H9 (cell line): ENCODE measurements at regions not wholly inside any gene's neighbourhood (a gene's known extent, or its start where the extent isn't known, plus 50 kb on each side); places are given as distances from the start of the nearest gene placed in this dataset.

ENCODE experiments used
- DNase-seq: peaks from one replicate; pipeline ENCODE4 v3.0.0-alpha.2; 2017
- H2AFZ ChIP-seq: one replicate; pipeline ENCODE4 v1.6.1; 2013; ENCODE audit warnings: mild to moderate bottlenecking, low read length, control low read depth, moderate library complexity
- H2AK5ac ChIP-seq: 2 replicates; pipeline ENCODE4 v1.6.1; 2013; ENCODE audit warnings: low read length, control low read depth, mixed read lengths; ENCODE audit not compliant: insufficient read length
- H2BK120ac ChIP-seq: one replicate; pipeline ENCODE4 v1.6.1; 2013; ENCODE audit warnings: low read depth, mild to moderate bottlenecking, low read length, control low read depth, inconsistent platforms; ENCODE audit not compliant: poor library complexity, severe bottlenecking
- H2BK12ac ChIP-seq: 2 replicates; pipeline ENCODE4 v1.6.1; 2013; ENCODE audit warnings: low read length, control low read depth, mixed read lengths, low read depth; ENCODE audit not compliant: insufficient read length
- H2BK15ac ChIP-seq: 2 replicates; pipeline ENCODE4 v1.6.1; 2013; ENCODE audit warnings: low read depth, low read length, control low read depth
- H2BK20ac ChIP-seq: one replicate; pipeline ENCODE4 v1.6.1; 2013; ENCODE audit warnings: low read depth, mild to moderate bottlenecking, low read length, control low read depth, inconsistent platforms; ENCODE audit not compliant: poor library complexity, severe bottlenecking
- H2BK5ac ChIP-seq: 2 replicates; pipeline ENCODE4 v1.6.1; 2013; ENCODE audit warnings: low read length, control low read depth, mixed read lengths; ENCODE audit not compliant: insufficient read length
- H3K14ac ChIP-seq: 2 replicates; pipeline ENCODE4 v1.6.1; 2013; ENCODE audit warnings: low read length, control low read depth; ENCODE audit not compliant: insufficient read depth
- H3K18ac ChIP-seq: 2 replicates; pipeline ENCODE4 v1.6.1; 2013; ENCODE audit warnings: low read depth, mild to moderate bottlenecking, mixed read lengths, low read length, control low read depth; ENCODE audit not compliant: insufficient read length
- H3K23ac ChIP-seq: 2 replicates; pipeline ENCODE4 v1.6.1; 2013; ENCODE audit warnings: low read length, control low read depth, mixed read lengths, low read depth; ENCODE audit not compliant: insufficient read length
- H3K23me2 ChIP-seq: 2 replicates; pipeline ENCODE4 v1.6.1; 2013; ENCODE audit warnings: low read depth, mild to moderate bottlenecking, mixed read lengths, low read length, control low read depth; ENCODE audit not compliant: insufficient read length, poor library complexity, severe bottlenecking
- H3K27ac ChIP-seq: 2 replicates; pipeline ENCODE4 v1.5.1; 2013; ENCODE audit warnings: low read length, control low read depth, mixed read lengths, low read depth; ENCODE audit not compliant: insufficient read length
- H3K27me3 ChIP-seq: 2 replicates; pipeline ENCODE4 v1.6.1; 2013; ENCODE audit warnings: low read length, control low read depth, inconsistent platforms; ENCODE audit not compliant: insufficient read depth
- H3K4ac ChIP-seq: 2 replicates; pipeline ENCODE4 v1.6.1; 2013; ENCODE audit warnings: low read depth, mild to moderate bottlenecking, control low read depth, inconsistent platforms, low read length, moderate library complexity
- H3K4me1 ChIP-seq: 2 replicates; pipeline ENCODE4 v1.6.1; 2013; ENCODE audit warnings: low read length, control low read depth, inconsistent platforms; ENCODE audit not compliant: insufficient read depth
- H3K4me2 ChIP-seq: 2 replicates; pipeline ENCODE4 v1.6.1; 2013; ENCODE audit warnings: low read length, control low read depth, mixed read lengths; ENCODE audit not compliant: insufficient read length, insufficient read depth
- H3K56ac ChIP-seq: 2 replicates; pipeline ENCODE4 v1.6.1; 2013; ENCODE audit warnings: low read depth, mild to moderate bottlenecking, mixed read lengths, low read length, control low read depth; ENCODE audit not compliant: insufficient read length
- H3K79me1 ChIP-seq: 2 replicates; pipeline ENCODE4 v1.6.1; 2013; ENCODE audit warnings: low read depth, mild to moderate bottlenecking, moderate library complexity, low read length, control low read depth, inconsistent platforms; ENCODE audit not compliant: insufficient read depth, poor library complexity, severe bottlenecking
- H3K79me2 ChIP-seq: 2 replicates; pipeline ENCODE4 v1.6.1; 2013; ENCODE audit warnings: low read length, control low read depth, inconsistent platforms; ENCODE audit not compliant: insufficient read depth
- H3K9ac ChIP-seq: 2 replicates; pipeline ENCODE4 v1.6.1; 2013; ENCODE audit warnings: low read length, control low read depth, mixed read lengths; ENCODE audit not compliant: insufficient read length; ENCODE audit errors: extremely low read depth
- H3K9me3 ChIP-seq: one replicate; pipeline ENCODE4 v1.6.1; 2013; ENCODE audit warnings: low read depth, low read length, inconsistent platforms; ENCODE audit not compliant: control insufficient read depth
- H3T11ph ChIP-seq: one replicate; pipeline ENCODE4 v1.6.1; 2013; ENCODE audit warnings: mild to moderate bottlenecking, low read length, control low read depth, inconsistent platforms
- H4K20me1 ChIP-seq: one replicate; pipeline ENCODE4 v1.6.1; 2013; ENCODE audit not compliant: control insufficient read depth, insufficient read length, insufficient read depth
- H4K5ac ChIP-seq: 2 replicates; pipeline ENCODE4 v1.6.1; 2013; ENCODE audit warnings: low read depth, mild to moderate bottlenecking, mixed read lengths, low read length, control low read depth; ENCODE audit not compliant: insufficient read length
- H4K8ac ChIP-seq: replicated peaks from 2 replicates; pipeline ENCODE4 v1.6.1; 2013; ENCODE audit warnings: low read length, control low read depth, mixed read lengths, low read depth; ENCODE audit not compliant: insufficient read length
- H4K91ac ChIP-seq: 2 replicates; pipeline ENCODE4 v1.6.1; 2013; ENCODE audit warnings: low read depth, mild to moderate bottlenecking, moderate library complexity, mixed read lengths, low read length, control low read depth; ENCODE audit not compliant: insufficient read length
- H3K27ac Mint-ChIP-seq, 3 experiments: 2 replicates in 2 of 3; 3 replicates in 1 of 3; pipeline ENCODE4 v1.8.0; 2020 to 2021; ENCODE audit warnings: mixed read lengths in 3 of 3, mild to moderate bottlenecking in 1 of 3, moderate library complexity in 1 of 3
- H3K27me3 Mint-ChIP-seq: 2 replicates; pipeline ENCODE4 v1.8.0; 2021; ENCODE audit warnings: low read depth, mild to moderate bottlenecking, moderate library complexity, mixed read lengths
- H3K36me3 Mint-ChIP-seq, 3 experiments: 2 replicates in 2 of 3; 3 replicates in 1 of 3; pipeline ENCODE4 v1.8.0; 2020 to 2021; ENCODE audit warnings: low read depth in 3 of 3, mixed read lengths in 3 of 3; ENCODE audit not compliant: insufficient read depth in 1 of 3
- H3K4me1 Mint-ChIP-seq, 2 experiments: 2 replicates each; pipeline ENCODE4 v1.8.0; 2020; ENCODE audit warnings: mixed read lengths in 2 of 2
- H3K4me3 Mint-ChIP-seq, 2 experiments: 2 replicates in 1 of 2; 3 replicates in 1 of 2; pipeline ENCODE4 v1.8.0; 2020 to 2021; ENCODE audit warnings: mild to moderate bottlenecking in 2 of 2, mixed read lengths in 2 of 2, moderate library complexity in 1 of 2
- H3K9me3 Mint-ChIP-seq, 2 experiments: 2 replicates in 1 of 2; 3 replicates in 1 of 2; pipeline ENCODE4 v1.8.0; 2020; ENCODE audit warnings: mild to moderate bottlenecking in 2 of 2, mixed read lengths in 2 of 2, moderate library complexity in 1 of 2
- CTCF ChIP-seq: fragments of 200-600 bp; sonication (generic); conservative IDR thresholded peaks from 3 replicates; pipeline ENCODE4 v1.8.0; 2021; ENCODE audit warnings: antibody characterized with exemption, mild to moderate bottlenecking
- WGBS: extraction: QIAGEN DNeasy Blood & Tissue Kit; methylation state at CpG from one replicate; pipeline ENCODE4 v1.1.7; 2013; ENCODE audit warnings: missing lambda C conversion rate, low lambda C conversion rate, mixed read lengths; ENCODE audit not compliant: insufficient read length; ENCODE audit errors: extremely low coverage; 5-methylcytosine and 5-hydroxymethylcytosine counted together

- Histone ChIP-seq H3K79me1 (no peaks in the 10 kb centered on the region), H3K4ac (no peak overlapping the region), H3K27me3 (no peaks in the 10 kb centered on the region), H3K9ac (no peak overlapping the region), H3K14ac (no peak overlapping the region), H2BK120ac (no peak overlapping the region), H3K4me1 (no peaks in the 10 kb centered on the region), H2BK12ac (no peak overlapping the region), H2BK15ac (no peak overlapping the region), H3K23me2 (no peaks in the 10 kb centered on the region), H2AK5ac (no peak overlapping the region), H3K9me3 (peaks cover 8% of the 10 kb centered on the region), H2AFZ (no peak overlapping the region), H3K23ac (no peak overlapping the region), H3K18ac (no peak overlapping the region), H3K27ac (no peak overlapping the region), H3K56ac (no peak overlapping the region), H4K8ac (no peak overlapping the region), H3K79me2 (no peaks in the 10 kb centered on the region), H2BK20ac (no peak overlapping the region), H3T11ph (no peak overlapping the region), H4K91ac (no peak overlapping the region), H4K20me1 (no peaks in the 10 kb centered on the region), H3K4me2 (no peak overlapping the region), H2BK5ac (no peak overlapping the region), H4K5ac (no peak overlapping the region)
- Mint-ChIP-seq H3K4me3 (no peak overlapping the region), H3K27me3 (peaks cover 13% of the 10 kb centered on the region), H3K4me1 (no peaks in the 10 kb centered on the region), H3K9me3 (peaks cover 59 to 75% of the 10 kb centered on the region in 2 experiments), H3K36me3 (peaks cover 0 to 6% (median 3%) of the 10 kb centered on the region in 3 experiments; a peak in 2 of 7 replicates), H3K27ac (no peak overlapping the region)
- TF ChIP-seq CTCF = no peak
- no CpG with 5 or more reads among the region's 2 CpGs for WGBS
- no peak for DNase-seq
Observed at GRCh38 chrX:49773993-49774392, 55.1 kb upstream of the PAGE4 start.
